CMK (cell line): ENCODE measurements at regions not wholly inside any gene's neighbourhood (a gene's known extent, or its start where the extent isn't known, plus 50 kb on each side); places are given as distances from the start of the nearest gene placed in this dataset.

Experiments used
- DNase-seq: peaks from one replicate; pipeline ENCODE4 v3.0.0-alpha.2; 2010; ENCODE audit warnings: low read depth

DNA sequence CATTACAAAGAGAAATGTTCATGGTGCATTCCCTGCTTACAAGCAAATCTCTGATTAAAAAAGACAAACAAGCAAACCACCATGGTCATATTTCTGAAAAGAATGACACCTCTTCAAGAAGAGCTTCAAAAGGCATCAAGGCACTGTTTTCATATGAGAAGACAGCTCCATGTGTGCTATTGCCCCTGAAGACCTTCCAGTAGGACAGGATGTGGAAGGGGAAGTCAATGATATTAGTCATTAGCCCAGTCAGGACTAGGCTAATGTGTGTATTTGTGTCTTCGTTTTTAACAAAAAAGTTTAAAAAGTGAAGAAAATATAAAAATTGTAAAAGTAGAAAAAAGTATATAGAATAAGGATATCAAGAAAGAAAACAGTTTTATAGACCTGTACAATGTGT lies 534.7 kb upstream of the ARGLU1 start:
- no peak for DNase-seq

DNA sequence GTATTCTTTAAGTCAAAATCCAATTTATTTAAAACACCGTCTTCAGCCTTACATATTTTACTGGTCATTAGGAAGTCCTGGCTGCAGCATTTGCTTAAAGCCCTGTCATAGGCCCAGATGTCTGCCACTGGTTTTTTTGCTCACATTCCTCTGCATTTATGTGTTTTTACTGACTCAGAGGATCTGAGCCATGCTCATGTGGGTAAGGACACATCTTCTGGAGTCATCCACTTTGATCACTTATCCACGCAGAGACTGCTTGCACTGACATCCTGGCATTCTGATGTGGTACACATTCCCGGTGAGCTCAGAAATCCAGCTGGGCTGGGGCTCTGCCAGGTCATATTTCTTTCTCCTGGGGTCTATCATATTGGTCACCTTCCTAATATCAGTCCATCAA lies 531.7 kb upstream of the ARGLU1 start:
- DNase-seq, result no peak

GRCh38 chr13:107097916-107098315 lies 530.0 kb upstream of the ARGLU1 start:
- no peak for DNase-seq

DNA sequence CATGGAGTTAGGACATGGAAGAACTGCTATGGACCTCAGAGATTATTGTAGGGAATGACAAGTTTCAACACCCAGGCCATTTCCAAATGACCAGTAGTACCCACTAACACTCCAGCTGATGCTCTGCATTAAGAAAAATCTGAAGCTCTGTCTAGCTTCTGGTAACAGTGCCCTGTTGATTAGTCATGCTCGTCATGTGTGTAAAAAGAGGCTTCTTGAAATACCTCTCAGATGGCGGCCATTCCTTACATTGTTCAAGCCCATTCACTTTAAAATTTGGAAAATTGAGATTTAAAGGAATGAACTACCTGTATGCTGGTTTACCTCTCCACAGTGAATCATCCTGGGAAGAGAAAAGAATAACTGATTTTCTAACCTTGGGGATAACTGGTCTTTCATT lies 527.9 kb upstream of the ARGLU1 start:
- DNase-seq, result no peak

GRCh38 chr13:107091861-107092260 lies 523.9 kb upstream of the ARGLU1 start:
- no peak for DNase-seq

- DNase-seq, result no peak
Measured at GRCh38 chr13:107091428-107091827, 523.5 kb upstream of the ARGLU1 start.

DNA sequence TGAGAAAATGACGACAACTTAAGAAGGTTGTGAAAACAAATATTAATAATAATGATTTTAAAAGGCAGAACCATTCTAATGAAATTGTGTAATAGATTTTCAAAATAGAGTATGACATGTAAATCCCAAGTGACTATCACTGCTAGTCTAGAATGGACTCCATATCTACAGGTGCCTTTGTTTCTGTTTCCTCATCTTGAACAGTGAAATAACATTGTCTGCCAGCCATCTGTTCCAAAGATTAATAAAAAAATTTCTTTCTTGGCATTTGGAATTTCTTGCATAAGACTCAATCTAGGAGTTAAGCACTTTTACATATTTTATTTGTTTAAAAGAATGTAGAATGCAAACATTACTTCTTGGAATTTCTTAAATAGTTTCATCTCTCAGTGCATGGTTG lies 520.1 kb upstream of the ARGLU1 start:
- no peak for DNase-seq

- DNase-seq, result no peak
Measured at GRCh38 chr13:107079423-107080049, 511.6 kb upstream of the ARGLU1 start.

DNA sequence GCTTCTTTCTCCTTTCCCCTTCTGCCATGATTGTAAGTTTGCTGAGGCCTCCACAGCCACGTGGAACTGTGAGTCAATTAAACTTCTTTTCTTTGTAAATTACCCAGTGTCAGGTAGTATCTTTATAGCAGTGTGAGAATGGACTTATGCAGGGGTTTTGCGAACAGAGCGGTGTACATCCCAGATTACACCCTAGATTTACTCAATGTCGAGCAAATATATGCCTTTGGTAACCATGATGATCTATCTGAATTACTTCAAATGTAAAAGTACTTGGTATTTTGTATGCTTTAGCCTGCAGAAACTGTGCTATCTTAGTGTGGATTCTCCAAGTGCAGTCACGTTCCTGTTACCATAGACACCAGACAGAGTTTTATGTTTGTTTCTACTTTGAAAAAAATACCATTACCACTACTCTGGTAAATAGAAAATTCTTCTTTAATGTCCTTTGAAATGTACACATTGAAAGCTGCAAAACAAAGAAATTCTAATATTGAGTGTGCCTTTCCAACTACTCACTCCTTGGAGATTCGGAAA lies 510.4 kb upstream of the ARGLU1 start:
- DNase-seq, result no peak

- no peak for DNase-seq
Measured at GRCh38 chr13:107076801-107077200, 508.9 kb upstream of the ARGLU1 start.

GRCh38 chr13:107075576-107075975 lies 507.6 kb upstream of the ARGLU1 start:
- no peak for DNase-seq

- DNase-seq, result no peak
Measured at GRCh38 chr13:107070792-107071191, 502.9 kb upstream of the ARGLU1 start.

DNA sequence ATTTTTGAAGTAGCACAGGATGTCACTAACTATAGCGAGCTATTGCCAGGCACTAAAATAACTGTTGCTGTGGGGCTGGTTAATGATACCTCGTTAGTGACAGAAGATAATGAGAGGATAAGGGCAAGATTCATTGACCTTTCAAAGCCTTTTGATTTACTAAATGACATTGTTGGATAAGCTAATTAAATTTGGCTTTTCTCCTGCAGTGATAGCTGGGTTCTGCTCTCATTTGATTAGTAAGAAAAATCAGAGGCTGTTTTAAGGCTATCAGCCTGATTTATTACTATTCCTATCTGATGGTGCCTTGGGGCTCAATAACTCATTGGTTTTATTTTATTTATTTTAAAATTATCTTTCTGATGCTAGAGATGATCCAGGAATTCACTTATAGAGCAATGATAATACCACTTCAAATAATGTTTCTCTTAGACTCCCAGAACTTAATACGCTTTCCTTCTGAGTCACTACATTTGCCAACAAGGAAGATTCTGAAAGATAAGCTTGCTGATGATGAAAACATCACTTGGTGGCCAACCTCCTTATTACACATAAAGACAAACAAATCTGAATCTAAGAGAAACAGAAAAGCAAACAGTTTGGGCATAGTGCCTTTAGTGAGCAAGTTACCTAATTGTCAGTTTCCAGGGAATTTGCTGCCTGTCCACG lies 501.3 kb upstream of the ARGLU1 start:
- DNase-seq, result no peak

- DNase-seq, result no peak
Measured at GRCh38 chr13:107067381-107067780, 499.4 kb upstream of the ARGLU1 start.

- no peak for DNase-seq
Measured at GRCh38 chr13:107066355-107066754, 498.4 kb upstream of the ARGLU1 start.

DNA sequence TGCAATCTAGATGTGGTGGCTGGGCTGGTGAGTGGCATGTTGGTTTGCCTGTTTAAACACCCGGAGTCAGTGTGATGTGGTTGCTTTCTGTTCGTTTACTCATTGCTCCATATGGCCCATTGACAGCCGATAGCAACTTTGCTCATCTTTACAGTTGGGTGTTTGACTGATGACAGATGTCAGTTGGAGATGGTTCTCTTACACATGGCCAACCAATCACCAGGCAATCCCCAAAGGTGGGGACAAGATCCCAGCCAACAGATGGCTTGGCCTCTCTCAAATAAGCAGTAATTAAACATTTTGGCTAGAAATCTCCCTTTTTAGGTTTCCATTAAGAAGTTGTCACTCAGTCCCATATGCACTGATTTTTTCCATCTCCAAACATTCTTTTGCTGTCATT lies 497.1 kb upstream of the ARGLU1 start:
- DNase-seq, result no peak

DNA sequence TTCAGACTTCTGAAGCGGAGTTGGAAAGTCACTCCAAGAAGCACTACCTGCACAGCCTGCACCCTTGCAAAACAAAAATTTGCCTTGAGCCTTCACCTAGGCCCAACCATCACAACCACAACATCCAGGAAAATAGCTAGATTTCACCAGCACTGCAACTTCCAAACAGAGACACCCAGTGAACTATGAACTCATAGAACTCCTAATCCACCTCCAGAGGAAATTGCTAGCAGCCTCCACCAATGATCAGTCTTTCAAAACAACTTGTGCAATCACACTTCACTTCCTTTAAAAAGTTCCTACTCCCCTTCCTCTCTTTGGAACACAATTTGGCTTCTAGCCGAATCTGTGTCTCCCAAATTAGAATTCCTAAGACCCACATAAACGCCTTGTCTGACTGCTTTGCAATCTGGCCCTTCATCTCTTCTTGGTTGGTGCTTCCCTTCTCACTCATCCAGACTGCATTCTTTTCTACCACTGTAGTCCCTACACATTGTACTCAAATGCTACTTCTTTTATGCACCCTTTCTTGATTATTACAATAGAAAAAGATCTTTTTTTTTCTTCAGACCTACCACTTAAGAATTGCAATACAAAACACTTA lies 489.2 kb upstream of the ARGLU1 start:
- no peak for DNase-seq

DNA sequence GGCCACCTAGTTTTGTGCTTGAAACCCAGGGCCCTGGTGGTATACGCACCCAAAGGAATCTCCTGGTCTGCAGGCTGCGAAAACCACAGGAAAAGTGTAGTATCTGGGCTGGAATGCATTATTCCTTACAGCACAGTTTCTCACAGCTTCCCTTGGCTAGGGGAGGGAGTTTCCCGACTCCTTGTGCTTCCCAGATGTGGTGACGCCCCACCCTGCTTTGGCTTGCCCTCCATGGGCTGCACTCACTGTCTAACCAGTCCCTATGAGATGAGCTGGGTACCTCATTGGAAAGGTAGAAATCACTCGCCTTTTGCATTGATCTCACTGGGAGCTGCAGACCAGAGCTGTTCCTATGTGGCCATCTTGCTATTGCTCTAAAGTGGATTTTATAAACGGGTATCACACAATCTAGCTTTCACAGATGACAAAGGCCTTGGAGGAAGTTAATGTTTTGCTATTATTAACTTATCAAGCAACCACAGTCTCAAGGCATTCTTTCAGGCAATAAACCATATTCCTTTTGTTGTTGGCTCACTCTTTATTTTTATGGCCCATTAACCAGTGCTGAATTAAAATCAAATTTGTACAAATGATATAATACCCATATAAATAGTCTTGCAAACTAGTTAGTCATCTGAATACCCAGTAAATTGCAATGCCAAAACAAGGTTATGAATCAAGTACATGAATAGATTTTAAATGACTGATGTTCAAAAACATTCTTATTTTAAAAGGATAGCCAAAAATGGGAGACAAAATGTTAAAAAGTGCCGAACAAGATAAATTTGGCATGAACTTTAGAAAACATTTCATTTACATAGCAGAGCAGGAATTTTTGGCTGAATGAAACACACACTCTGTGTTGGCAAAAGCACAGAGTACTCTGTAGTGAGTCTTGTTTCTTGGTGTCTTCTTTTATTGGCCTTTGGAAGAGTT lies 475.4 kb upstream of the ARGLU1 start:
- DNase-seq, result no peak

- DNase-seq, result no peak
Measured at GRCh38 chr13:107035778-107036177, 467.8 kb upstream of the ARGLU1 start.

GRCh38 chr13:107035186-107035585 lies 467.2 kb upstream of the ARGLU1 start:
- DNase-seq, result no peak

GRCh38 chr13:107034236-107034872 lies 466.4 kb upstream of the ARGLU1 start:
- DNase-seq, result no peak

- DNase-seq, result no peak
Measured at GRCh38 chr13:107031716-107032115, 463.8 kb upstream of the ARGLU1 start.
